ENCODE measurements at regions not wholly inside any gene's neighbourhood (a gene's known extent, or its start where the extent isn't known, plus 50 kb on each side); places are given as distances from the start of the nearest gene placed in this dataset.

DNA sequence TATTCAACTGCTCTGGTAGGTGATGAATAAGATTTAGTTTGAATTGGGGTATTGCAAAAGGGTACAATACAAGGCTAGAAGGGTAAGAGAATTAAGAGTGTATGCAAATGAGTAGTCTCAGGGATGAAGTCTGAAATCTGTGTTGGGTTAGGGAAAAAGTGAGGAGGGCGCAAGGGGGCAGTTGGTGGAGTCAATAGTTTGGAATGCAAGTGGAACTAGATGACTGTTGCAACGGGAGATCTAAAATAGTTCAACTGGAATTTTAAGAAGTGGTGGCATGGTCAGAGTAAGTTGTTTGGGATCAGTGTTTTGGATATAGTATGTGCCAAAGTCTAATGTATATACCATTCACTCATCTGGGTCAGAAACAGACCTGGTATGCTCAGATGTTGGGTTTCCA lies 329.6 kb downstream of the GJA1 start:
- Mint-ChIP-seq H3K4me3 (no peak overlapping the region), H3K27me3 (ENCODE audit: low read depth) (no peaks in the 10 kb centered on the region), H3K27ac (no peak overlapping the region), H3K4me1 (no peaks in the 10 kb centered on the region), H3K36me3 (ENCODE audit: low read depth) (no peaks in the 10 kb centered on the region), H3K9me3 (peaks cover 7% of the 10 kb centered on the region)
- TF ChIP-seq, protein P1, sequence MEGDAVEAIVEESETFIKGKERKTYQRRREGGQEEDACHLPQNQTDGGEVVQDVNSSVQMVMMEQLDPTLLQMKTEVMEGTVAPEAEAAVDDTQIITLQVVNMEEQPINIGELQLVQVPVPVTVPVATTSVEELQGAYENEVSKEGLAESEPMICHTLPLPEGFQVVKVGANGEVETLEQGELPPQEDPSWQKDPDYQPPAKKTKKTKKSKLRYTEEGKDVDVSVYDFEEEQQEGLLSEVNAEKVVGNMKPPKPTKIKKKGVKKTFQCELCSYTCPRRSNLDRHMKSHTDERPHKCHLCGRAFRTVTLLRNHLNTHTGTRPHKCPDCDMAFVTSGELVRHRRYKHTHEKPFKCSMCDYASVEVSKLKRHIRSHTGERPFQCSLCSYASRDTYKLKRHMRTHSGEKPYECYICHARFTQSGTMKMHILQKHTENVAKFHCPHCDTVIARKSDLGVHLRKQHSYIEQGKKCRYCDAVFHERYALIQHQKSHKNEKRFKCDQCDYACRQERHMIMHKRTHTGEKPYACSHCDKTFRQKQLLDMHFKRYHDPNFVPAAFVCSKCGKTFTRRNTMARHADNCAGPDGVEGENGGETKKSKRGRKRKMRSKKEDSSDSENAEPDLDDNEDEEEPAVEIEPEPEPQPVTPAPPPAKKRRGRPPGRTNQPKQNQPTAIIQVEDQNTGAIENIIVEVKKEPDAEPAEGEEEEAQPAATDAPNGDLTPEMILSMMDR (IDR thresholded peaks at IDR 0.05; ENCODE audit: unreplicated experiment in 3 of 3) = no peak

DNA sequence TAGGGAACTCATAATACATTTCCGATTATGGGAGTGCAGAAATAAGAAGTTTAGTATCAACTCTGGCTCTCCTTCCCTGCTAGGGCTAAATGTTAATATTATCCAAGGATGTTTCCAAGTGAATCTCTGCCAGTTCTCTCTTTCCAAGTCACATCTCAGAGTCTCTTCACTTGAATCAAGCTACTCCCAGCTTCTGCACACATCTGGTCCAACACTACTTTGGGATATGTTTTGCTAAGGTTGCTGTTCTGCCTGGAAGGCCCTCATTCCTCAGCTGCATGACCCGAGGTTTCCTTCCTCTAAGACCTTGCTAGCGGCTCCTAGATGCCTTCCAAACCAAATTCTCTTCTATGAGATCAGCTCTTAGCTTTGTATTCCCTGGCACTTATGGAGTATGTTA lies 331.8 kb downstream of the GJA1 start:
- Mint-ChIP-seq H3K9me3 (no peaks in the 10 kb centered on the region), H3K36me3 (ENCODE audit: low read depth) (no peaks in the 10 kb centered on the region), H3K27ac (no peak overlapping the region), H3K27me3 (ENCODE audit: low read depth) (no peaks in the 10 kb centered on the region), H3K4me1 (no peaks in the 10 kb centered on the region), H3K4me3 (no peak overlapping the region)
- TF ChIP-seq, protein P1 (IDR thresholded peaks at IDR 0.05; ENCODE audit: unreplicated experiment in 3 of 3) = no peak

DNA sequence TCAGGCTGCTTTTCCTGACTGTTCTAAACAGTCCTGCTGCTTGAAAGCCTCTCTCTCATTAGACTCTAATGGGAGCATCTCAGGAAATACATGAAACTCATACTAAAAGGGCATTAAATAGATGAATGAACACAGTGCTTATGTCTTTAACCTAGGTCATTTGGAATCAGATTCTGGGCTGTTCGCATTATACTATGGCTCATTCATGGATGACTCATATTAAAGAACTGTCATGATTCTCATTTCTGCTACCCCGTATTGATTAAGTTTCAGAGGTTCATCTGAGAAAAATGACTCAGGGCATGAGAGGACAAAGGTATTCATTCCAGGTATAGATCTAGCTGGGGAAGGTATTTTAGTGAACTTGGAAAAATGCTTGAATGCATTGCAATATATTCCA lies 335.5 kb downstream of the GJA1 start:
- Mint-ChIP-seq H3K36me3 (ENCODE audit: low read depth) (no peaks in the 10 kb centered on the region), H3K27me3 (ENCODE audit: low read depth) (no peaks in the 10 kb centered on the region), H3K4me1 (no peaks in the 10 kb centered on the region), H3K4me3 (no peak overlapping the region), H3K27ac (no peak overlapping the region), H3K9me3 (no peaks in the 10 kb centered on the region)
- TF ChIP-seq, protein P1 (IDR thresholded peaks at IDR 0.05; ENCODE audit: unreplicated experiment in 3 of 3) = no peak

DNA sequence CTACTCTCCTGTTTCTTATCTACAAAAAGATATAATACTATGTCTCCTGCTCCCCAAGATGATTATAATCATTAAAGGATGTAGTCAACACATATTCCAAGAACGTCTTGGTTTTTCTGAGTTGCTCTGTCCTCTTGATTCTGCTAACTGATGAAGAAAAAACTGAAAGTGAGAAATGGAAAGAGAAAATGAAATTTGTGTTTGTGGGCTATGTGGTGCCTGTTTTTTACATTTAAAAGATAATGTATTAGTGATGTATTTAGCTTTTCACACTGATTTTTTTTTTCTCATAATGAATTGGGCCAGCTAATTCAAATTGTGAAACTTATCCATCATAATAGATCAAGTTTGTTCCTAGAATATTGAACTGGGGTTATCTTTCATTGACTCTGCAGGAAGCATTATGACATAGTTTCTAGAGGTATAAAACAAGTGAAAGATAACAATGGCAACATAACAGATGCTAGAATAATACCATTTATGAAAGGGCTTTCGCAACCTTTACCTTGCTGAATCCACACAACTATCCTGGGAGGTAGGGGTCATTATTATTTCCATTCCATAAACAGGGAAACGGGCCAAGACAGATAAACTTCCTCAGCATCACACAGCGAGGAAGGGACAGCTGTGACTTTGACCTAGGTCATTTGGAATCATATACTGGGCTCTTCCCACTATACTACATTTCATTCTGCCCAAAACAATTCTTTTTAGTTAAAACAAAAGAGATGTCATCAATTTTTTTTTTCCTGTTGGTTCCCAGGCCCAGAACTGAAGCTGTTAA lies 336.7 kb downstream of the GJA1 start:
- Mint-ChIP-seq H3K4me3 (no peak overlapping the region), H3K9me3 (no peaks in the 10 kb centered on the region), H3K27ac (no peak overlapping the region), H3K4me1 (no peaks in the 10 kb centered on the region), H3K27me3 (ENCODE audit: low read depth) (no peaks in the 10 kb centered on the region), H3K36me3 (ENCODE audit: low read depth) (no peaks in the 10 kb centered on the region)
- TF ChIP-seq, protein P1 (IDR thresholded peaks at IDR 0.05; ENCODE audit: unreplicated experiment in 3 of 3) = no peak

DNA sequence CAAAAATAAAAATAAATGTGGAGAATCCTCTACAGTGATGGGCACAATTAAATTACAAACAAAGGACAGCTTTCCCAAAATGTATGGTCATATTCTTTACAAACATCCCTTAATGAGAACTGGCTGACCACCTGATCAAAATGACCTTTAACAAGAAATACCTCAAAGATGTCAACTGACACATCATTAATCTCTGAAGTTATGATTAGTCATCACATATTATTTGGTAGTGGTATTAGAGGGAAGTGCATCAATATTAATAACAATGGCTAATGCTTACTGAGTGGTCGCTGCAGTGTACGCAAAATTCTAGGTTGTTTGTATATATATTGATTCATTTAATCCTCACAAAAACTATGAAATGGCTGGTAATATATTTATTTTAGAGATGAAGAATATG lies 340.6 kb downstream of the GJA1 start:
- no peaks in the 10 kb centered on the region for H3K27me3 Mint-ChIP-seq (ENCODE audit: low read depth)
- no peaks in the 10 kb centered on the region for H3K36me3 Mint-ChIP-seq (ENCODE audit: low read depth)
- H3K9me3 Mint-ChIP-seq = no peaks in the 10 kb centered on the region
- H3K27ac Mint-ChIP-seq = no peak overlapping the region
- H3K4me3 Mint-ChIP-seq = no peak overlapping the region
- TF ChIP-seq, protein P1 (IDR thresholded peaks at IDR 0.05; ENCODE audit: unreplicated experiment in 3 of 3) = no peak
- H3K4me1 Mint-ChIP-seq = no peaks in the 10 kb centered on the region

All from nephron (organoid).